ENCODE measurements at regions not wholly inside any gene's neighbourhood (a gene's known extent, or its start where the extent isn't known, plus 50 kb on each side); places are given as distances from the start of the nearest gene placed in this dataset.

DNA sequence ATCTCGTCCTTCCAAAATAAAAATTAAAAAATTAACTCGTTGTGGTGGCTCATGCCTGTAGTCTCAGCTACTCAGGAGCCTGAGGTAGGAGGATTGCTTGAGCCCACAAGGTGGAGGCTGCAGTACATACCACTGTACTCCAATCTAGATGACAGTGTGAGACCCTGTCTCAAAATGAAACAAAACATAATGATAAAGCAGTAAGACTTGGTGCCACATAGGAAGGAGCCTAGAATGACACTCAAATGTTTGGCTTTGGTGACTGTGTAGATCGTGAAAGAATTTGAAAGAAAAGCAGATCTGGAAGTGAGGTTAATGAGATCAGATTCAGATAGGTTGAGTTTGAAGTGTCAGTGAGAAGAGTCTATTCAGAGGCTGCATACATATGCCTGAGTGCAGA, 150.1 kb upstream of the ATP2B1 start:
- Histone ChIP-seq H3K27me3 (ENCODE audit: insufficient read depth, low read length, poor library complexity) (no peaks in the 10 kb centered on the region), H3K36me3 (ENCODE audit: insufficient read depth, low read length) (no peaks in the 10 kb centered on the region), H3K4me2 (ENCODE audit: insufficient read depth, low read length) (no peak overlapping the region), H3K4me1 (ENCODE audit: insufficient read depth, low read length) (peaks cover 25% of the 10 kb centered on the region), H3K79me2 (ENCODE audit: insufficient read depth, low read length) (no peaks in the 10 kb centered on the region), H3K9ac (ENCODE audit: low read depth, low read length) (no peak overlapping the region), H4K20me1 (ENCODE audit: insufficient read depth, low read length) (no peaks in the 10 kb centered on the region), H3K27ac (ENCODE audit: low read length) (no peak overlapping the region), H3K9me3 (ENCODE audit: insufficient read depth, low read length, severe bottlenecking) (no peaks in the 10 kb centered on the region), H3K4me3 (ENCODE audit: low read depth in 1 of 2, low read length in 2 of 2) (no peak overlapping the region), H2AFZ (ENCODE audit: low read depth, low read length) (no peak overlapping the region)
- TF ChIP-seq EZH2 (IDR thresholded peaks at IDR 0.05; ENCODE audit: borderline replicate concordance, low read depth, low read length, severe bottlenecking): no peak
- TF ChIP-seq, protein P1, sequence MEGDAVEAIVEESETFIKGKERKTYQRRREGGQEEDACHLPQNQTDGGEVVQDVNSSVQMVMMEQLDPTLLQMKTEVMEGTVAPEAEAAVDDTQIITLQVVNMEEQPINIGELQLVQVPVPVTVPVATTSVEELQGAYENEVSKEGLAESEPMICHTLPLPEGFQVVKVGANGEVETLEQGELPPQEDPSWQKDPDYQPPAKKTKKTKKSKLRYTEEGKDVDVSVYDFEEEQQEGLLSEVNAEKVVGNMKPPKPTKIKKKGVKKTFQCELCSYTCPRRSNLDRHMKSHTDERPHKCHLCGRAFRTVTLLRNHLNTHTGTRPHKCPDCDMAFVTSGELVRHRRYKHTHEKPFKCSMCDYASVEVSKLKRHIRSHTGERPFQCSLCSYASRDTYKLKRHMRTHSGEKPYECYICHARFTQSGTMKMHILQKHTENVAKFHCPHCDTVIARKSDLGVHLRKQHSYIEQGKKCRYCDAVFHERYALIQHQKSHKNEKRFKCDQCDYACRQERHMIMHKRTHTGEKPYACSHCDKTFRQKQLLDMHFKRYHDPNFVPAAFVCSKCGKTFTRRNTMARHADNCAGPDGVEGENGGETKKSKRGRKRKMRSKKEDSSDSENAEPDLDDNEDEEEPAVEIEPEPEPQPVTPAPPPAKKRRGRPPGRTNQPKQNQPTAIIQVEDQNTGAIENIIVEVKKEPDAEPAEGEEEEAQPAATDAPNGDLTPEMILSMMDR (IDR thresholded peaks at IDR 0.05; ENCODE audit: borderline replicate concordance, extremely low read depth, low read length, poor library complexity, severe bottlenecking): no peak
- no peak for ATAC-seq (ENCODE audit: insufficient read depth, low read depth)
- no peak for DNase-seq

DNA sequence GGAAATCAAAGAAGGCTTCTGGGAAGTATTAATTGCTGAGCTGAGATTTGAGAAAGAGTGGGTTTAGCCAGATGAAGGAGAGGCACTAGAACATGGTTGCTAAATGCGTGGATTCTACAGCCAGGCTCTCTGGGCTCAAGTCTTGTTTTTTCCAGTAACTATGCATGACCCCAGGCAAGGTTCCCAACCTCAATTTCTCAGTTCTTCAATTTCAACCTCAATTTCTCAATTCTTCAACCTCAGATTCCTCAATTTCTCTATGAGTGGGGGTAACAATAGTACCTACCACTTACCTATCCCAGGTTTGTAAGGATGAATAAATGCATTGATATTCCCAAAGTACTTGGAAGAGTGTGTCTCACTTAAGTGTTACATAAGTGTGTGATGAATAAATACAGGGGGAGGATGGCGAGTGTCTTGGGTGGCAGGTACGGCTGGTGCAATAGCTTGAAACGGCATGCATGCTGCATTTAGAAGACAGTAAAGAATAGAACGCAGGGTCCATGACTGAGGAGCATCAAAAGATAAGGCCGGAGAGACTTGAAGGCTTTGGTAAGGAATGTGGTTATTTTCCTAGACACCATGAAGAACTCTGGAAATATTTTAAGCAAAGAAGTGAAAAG, 149.1 kb upstream of the ATP2B1 start:
- no peaks in the 10 kb centered on the region for H4K20me1 ChIP-seq (ENCODE audit: insufficient read depth, low read length)
- ATAC-seq (ENCODE audit: insufficient read depth, low read depth): no peak
- H2AFZ ChIP-seq (ENCODE audit: low read depth, low read length): no peak overlapping the region
- H3K27me3 ChIP-seq (ENCODE audit: insufficient read depth, low read length, poor library complexity): no peaks in the 10 kb centered on the region
- no peaks in the 10 kb centered on the region for H3K79me2 ChIP-seq (ENCODE audit: insufficient read depth, low read length)
- no peak overlapping the region for H3K4me2 ChIP-seq (ENCODE audit: insufficient read depth, low read length)
- H3K9ac ChIP-seq (ENCODE audit: low read depth, low read length): no peak overlapping the region
- H3K36me3 ChIP-seq (ENCODE audit: insufficient read depth, low read length): no peaks in the 10 kb centered on the region
- H3K4me1 ChIP-seq (ENCODE audit: insufficient read depth, low read length): peaks cover 16% of the 10 kb centered on the region
- no peak for TF ChIP-seq EZH2 (IDR thresholded peaks at IDR 0.05; ENCODE audit: borderline replicate concordance, low read depth, low read length, severe bottlenecking)
- TF ChIP-seq, protein P1 (IDR thresholded peaks at IDR 0.05; ENCODE audit: borderline replicate concordance, extremely low read depth, low read length, poor library complexity, severe bottlenecking): no peak
- H3K9me3 ChIP-seq (ENCODE audit: insufficient read depth, low read length, severe bottlenecking): no peaks in the 10 kb centered on the region
- H3K4me3 ChIP-seq (ENCODE audit: low read depth in 1 of 2, low read length in 2 of 2): no peak overlapping the region
- DNase-seq: no peak
- H3K27ac ChIP-seq (ENCODE audit: low read length): no peak overlapping the region

DNA sequence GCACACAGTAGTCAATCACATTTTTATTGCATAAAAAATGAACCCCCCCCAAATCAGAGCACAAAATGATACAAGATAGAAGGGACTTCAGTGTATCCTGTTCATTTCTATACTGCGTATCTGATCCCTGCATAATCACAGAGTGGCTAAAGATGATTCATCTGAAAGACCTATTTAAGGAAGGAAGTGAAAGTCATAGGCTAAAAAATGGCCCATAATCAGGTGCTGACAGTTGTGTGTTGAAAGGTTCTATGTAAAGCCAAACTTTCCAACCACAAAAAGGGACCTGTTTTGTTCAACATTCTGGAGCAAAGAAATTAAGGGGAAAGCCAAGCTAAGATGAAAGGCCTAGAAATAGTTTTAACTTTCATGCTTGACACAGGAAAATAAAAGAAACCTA, 147.8 kb upstream of the ATP2B1 start:
- H3K36me3 ChIP-seq (ENCODE audit: insufficient read depth, low read length): no peaks in the 10 kb centered on the region
- no peak overlapping the region for H3K4me2 ChIP-seq (ENCODE audit: insufficient read depth, low read length)
- H2AFZ ChIP-seq (ENCODE audit: low read depth, low read length): no peak overlapping the region
- H3K4me3 ChIP-seq (ENCODE audit: low read depth in 1 of 2, low read length in 2 of 2): no peak overlapping the region
- ATAC-seq (ENCODE audit: insufficient read depth, low read depth) (peak; percentile 82), DNase-seq (no peak)
- no peaks in the 10 kb centered on the region for H3K9me3 ChIP-seq (ENCODE audit: insufficient read depth, low read length, severe bottlenecking)
- no peaks in the 10 kb centered on the region for H3K79me2 ChIP-seq (ENCODE audit: insufficient read depth, low read length)
- no peaks in the 10 kb centered on the region for H3K27me3 ChIP-seq (ENCODE audit: insufficient read depth, low read length, poor library complexity)
- TF ChIP-seq, protein P1 (IDR thresholded peaks at IDR 0.05; ENCODE audit: borderline replicate concordance, extremely low read depth, low read length, poor library complexity, severe bottlenecking): no peak
- no peak for TF ChIP-seq EZH2 (IDR thresholded peaks at IDR 0.05; ENCODE audit: borderline replicate concordance, low read depth, low read length, severe bottlenecking)
- H3K27ac ChIP-seq (ENCODE audit: low read length): no peak overlapping the region
- H3K9ac ChIP-seq (ENCODE audit: low read depth, low read length): no peak overlapping the region
- H3K4me1 ChIP-seq (ENCODE audit: insufficient read depth, low read length): peaks cover 9% of the 10 kb centered on the region
- H4K20me1 ChIP-seq (ENCODE audit: insufficient read depth, low read length): no peaks in the 10 kb centered on the region
